GM23338 (cell line): ENCODE measurements at regions not wholly inside any gene's neighbourhood (a gene's known extent, or its start where the extent isn't known, plus 50 kb on each side); places are given as distances from the start of the nearest gene placed in this dataset.

Experiments used
- ATAC-seq: fragments of 200-7000 bp; cut with Tn5 transposase; 3 replicates; pipeline ENCODE4 v1.9.1; 2020
- DNase-seq: peaks from one replicate; pipeline ENCODE4 v3.0.0-alpha.2; 2015; ENCODE audit warnings: low spot score
- H2AFZ ChIP-seq: fragments of 200-600 bp; sonication (generic); 2 replicates; pipeline ENCODE4 v1.8.0; 2016; ENCODE audit warnings: antibody characterized with exemption, mild to moderate bottlenecking, moderate library complexity
- H3F3A ChIP-seq: fragments of 200-600 bp; sonication (generic); replicated peaks from 2 replicates; pipeline ENCODE4 v1.8.0; 2017; ENCODE audit warnings: antibody characterized with exemption, mixed run types, low read depth
- H3K27ac ChIP-seq: fragments of 200-600 bp; sonication (generic); 2 replicates; pipeline ENCODE4 v1.6.1; 2016; ENCODE audit warnings: low read depth
- H3K27me3 ChIP-seq: fragments of 200-600 bp; sonication (generic); 2 replicates; pipeline ENCODE4 v1.8.0; 2016; ENCODE audit warnings: mild to moderate bottlenecking, mixed run types, moderate library complexity; ENCODE audit not compliant: insufficient read depth
- H3K36me3 ChIP-seq: fragments of 200-600 bp; sonication (generic); 2 replicates; pipeline ENCODE4 v1.8.0; 2016; ENCODE audit warnings: mild to moderate bottlenecking; ENCODE audit not compliant: insufficient read depth
- H3K4me1 ChIP-seq: fragments of 200-600 bp; sonication (generic); 2 replicates; pipeline ENCODE4 v1.8.0; 2016; ENCODE audit warnings: mild to moderate bottlenecking, moderate library complexity; ENCODE audit not compliant: insufficient read depth
- H3K4me2 ChIP-seq: fragments of 200-600 bp; sonication (generic); 2 replicates; pipeline ENCODE4 v1.7.1; 2017; ENCODE audit warnings: mixed run types
- H3K4me3 ChIP-seq: fragments of 200-600 bp; sonication (generic); 2 replicates; pipeline ENCODE4 v1.6.1; 2016; ENCODE audit warnings: mixed run types
- H3K79me2 ChIP-seq: fragments of 200-600 bp; sonication (generic); replicated peaks from 2 replicates; pipeline ENCODE4 v1.8.0; 2017; ENCODE audit warnings: mild to moderate bottlenecking; ENCODE audit not compliant: insufficient read depth
- H3K9me2 ChIP-seq: fragments of 200-600 bp; sonication (generic); 2 replicates; pipeline ENCODE4 v1.8.0; 2017; ENCODE audit not compliant: insufficient read depth
- H4K20me1 ChIP-seq: fragments of 200-600 bp; sonication (generic); replicated peaks from 2 replicates; pipeline ENCODE4 v1.8.0; 2017; ENCODE audit warnings: mild to moderate bottlenecking; ENCODE audit not compliant: insufficient read depth
- H3K27ac Mint-ChIP-seq: 2 replicates; pipeline ENCODE4 v1.8.0; 2020; ENCODE audit warnings: inconsistent platforms, mild to moderate bottlenecking, moderate library complexity, mixed read lengths
- H3K27me3 Mint-ChIP-seq: 3 replicates; pipeline ENCODE4 v1.8.0; 2022; ENCODE audit warnings: low read depth, mild to moderate bottlenecking, moderate library complexity, mixed read lengths, inconsistent platforms; ENCODE audit not compliant: insufficient read depth, poor library complexity
- H3K36me3 Mint-ChIP-seq: 3 replicates; pipeline ENCODE4 v1.8.0; 2021; ENCODE audit warnings: low read depth, mild to moderate bottlenecking, inconsistent platforms, moderate library complexity, mixed read lengths
- H3K4me1 Mint-ChIP-seq: 3 replicates; pipeline ENCODE4 v1.8.0; 2020; ENCODE audit warnings: mild to moderate bottlenecking, inconsistent platforms, mixed read lengths
- H3K4me3 Mint-ChIP-seq: 3 replicates; pipeline ENCODE4 v1.8.0; 2021; ENCODE audit warnings: moderate library complexity, mild to moderate bottlenecking, inconsistent platforms, mixed read lengths
- H3K9me3 Mint-ChIP-seq: 3 replicates; pipeline ENCODE4 v1.8.0; 2020; ENCODE audit warnings: moderate library complexity, mild to moderate bottlenecking, inconsistent platforms, mixed read lengths
- EZH2 ChIP-seq: fragments of 200-600 bp; sonication (generic); IDR thresholded peaks from one replicate; pipeline ENCODE4 v1.8.0; 2017; ENCODE audit warnings: antibody characterized with exemption, mild to moderate bottlenecking, low read depth; ENCODE audit not compliant: unreplicated experiment
- JUNB ChIP-seq: IDR thresholded peaks from one replicate; pipeline ENCODE4 v1.6.1; 2016; ENCODE audit warnings: antibody characterized with exemption; ENCODE audit not compliant: unreplicated experiment
- NANOG ChIP-seq: IDR thresholded peaks from 2 replicates; pipeline ENCODE4 v1.6.1; 2016; ENCODE audit warnings: antibody characterized with exemption, borderline replicate concordance
- POLR2AphosphoS5 ChIP-seq: IDR thresholded peaks from 2 replicates; pipeline ENCODE4 v1.6.1; 2016; ENCODE audit warnings: antibody characterized with exemption, low read depth
- STAT1 ChIP-seq: IDR thresholded peaks from one replicate; pipeline ENCODE4 v1.6.1; 2016; ENCODE audit warnings: antibody characterized with exemption; ENCODE audit not compliant: unreplicated experiment
- ZNF114 ChIP-seq: fragments of 250-450 bp; sonication (Bioruptor Pico); IDR thresholded peaks from 2 replicates; pipeline ENCODE4 v1.5.0; 2020; ENCODE audit warnings: mild to moderate bottlenecking, moderate library complexity
- ZNF331 ChIP-seq: fragments of 250-450 bp; sonication (Bioruptor Pico); IDR thresholded peaks from 2 replicates; pipeline ENCODE4 v1.5.0; 2020; ENCODE audit warnings: low read depth, mild to moderate bottlenecking, moderate library complexity
- TF ChIP-seq, protein P1 (sequence below): IDR thresholded peaks from one replicate; pipeline ENCODE4 v1.6.1; 2018; ENCODE audit warnings: antibody characterized with exemption; ENCODE audit not compliant: unreplicated experiment
- TF ChIP-seq, protein P2 (sequence below), 2 experiments: fragments of 200-600 bp in 1 of 2; sonication (generic) in 1 of 2; conservative IDR thresholded peaks; 2 replicates each; pipeline versions ENCODE4 v1.5.1 to v1.6.1; 2016 to 2017; ENCODE audit warnings: antibody characterized with exemption in 2 of 2, low read depth in 2 of 2, mild to moderate bottlenecking in 2 of 2, moderate library complexity in 1 of 2
- TF ChIP-seq, protein P3 (sequence below): IDR thresholded peaks from 2 replicates; pipeline ENCODE4 v1.6.1; 2016; ENCODE audit warnings: antibody characterized with exemption
- TF ChIP-seq, protein P4 (sequence below): fragments of 250-450 bp; sonication (Bioruptor Pico); IDR thresholded peaks from 2 replicates; pipeline ENCODE4 v1.5.0; 2020; ENCODE audit warnings: mild to moderate bottlenecking, moderate library complexity

DNA sequence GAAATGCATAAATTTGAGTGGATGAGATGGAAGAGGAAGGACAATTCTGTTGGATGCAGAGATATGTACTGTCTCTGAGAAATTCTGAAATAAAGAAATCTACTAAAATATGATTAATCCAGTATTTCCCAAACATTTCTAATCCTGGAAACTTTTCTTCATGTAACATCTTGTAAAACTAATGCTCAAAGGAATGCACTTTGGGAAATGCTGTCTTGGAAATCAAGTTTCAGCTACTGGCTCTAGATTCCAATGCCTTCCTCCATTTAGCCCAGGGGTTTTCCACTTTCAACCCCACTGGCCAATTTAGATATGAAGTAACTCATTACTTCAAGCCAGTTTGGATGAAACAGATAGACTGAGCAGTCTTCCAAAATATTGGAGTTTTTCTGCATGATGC, 355.1 kb downstream of the TXNL1 start:
- peaks cover 12% of the 10 kb centered on the region for H3K9me2 ChIP-seq
- H3K36me3 ChIP-seq: no peaks in the 10 kb centered on the region
- no peak overlapping the region for H3K4me2 ChIP-seq
- H3K27me3 ChIP-seq: no peaks in the 10 kb centered on the region
- H3K27ac Mint-ChIP-seq: no peak overlapping the region
- H3F3A ChIP-seq: no peaks in the 10 kb centered on the region
- no peaks in the 10 kb centered on the region for H3K9me3 Mint-ChIP-seq
- no peaks in the 10 kb centered on the region for H3K36me3 Mint-ChIP-seq
- H2AFZ ChIP-seq: no peak overlapping the region
- H3K4me1 ChIP-seq: peaks cover 10% of the 10 kb centered on the region
- H3K4me1 Mint-ChIP-seq: peaks cover 12% of the 10 kb centered on the region
- H3K79me2 ChIP-seq: no peaks in the 10 kb centered on the region
- DNase-seq (no peak), ATAC-seq (no peak)
- no peak overlapping the region for H3K4me3 ChIP-seq
- H3K27ac ChIP-seq: no peak overlapping the region
- no peaks in the 10 kb centered on the region for H4K20me1 ChIP-seq
- H3K27me3 Mint-ChIP-seq: no peaks in the 10 kb centered on the region
- no peak overlapping the region for H3K4me3 Mint-ChIP-seq
- TF ChIP-seq STAT1 (no peak), POLR2AphosphoS5 (no peak), EZH2 (no peak), ZNF114 (CRISPR knock-in tag) (no peak), NANOG (no peak), JUNB (no peak), ZNF331 (CRISPR knock-in tag) (no peak)
- TF ChIP-seq, protein P1, sequence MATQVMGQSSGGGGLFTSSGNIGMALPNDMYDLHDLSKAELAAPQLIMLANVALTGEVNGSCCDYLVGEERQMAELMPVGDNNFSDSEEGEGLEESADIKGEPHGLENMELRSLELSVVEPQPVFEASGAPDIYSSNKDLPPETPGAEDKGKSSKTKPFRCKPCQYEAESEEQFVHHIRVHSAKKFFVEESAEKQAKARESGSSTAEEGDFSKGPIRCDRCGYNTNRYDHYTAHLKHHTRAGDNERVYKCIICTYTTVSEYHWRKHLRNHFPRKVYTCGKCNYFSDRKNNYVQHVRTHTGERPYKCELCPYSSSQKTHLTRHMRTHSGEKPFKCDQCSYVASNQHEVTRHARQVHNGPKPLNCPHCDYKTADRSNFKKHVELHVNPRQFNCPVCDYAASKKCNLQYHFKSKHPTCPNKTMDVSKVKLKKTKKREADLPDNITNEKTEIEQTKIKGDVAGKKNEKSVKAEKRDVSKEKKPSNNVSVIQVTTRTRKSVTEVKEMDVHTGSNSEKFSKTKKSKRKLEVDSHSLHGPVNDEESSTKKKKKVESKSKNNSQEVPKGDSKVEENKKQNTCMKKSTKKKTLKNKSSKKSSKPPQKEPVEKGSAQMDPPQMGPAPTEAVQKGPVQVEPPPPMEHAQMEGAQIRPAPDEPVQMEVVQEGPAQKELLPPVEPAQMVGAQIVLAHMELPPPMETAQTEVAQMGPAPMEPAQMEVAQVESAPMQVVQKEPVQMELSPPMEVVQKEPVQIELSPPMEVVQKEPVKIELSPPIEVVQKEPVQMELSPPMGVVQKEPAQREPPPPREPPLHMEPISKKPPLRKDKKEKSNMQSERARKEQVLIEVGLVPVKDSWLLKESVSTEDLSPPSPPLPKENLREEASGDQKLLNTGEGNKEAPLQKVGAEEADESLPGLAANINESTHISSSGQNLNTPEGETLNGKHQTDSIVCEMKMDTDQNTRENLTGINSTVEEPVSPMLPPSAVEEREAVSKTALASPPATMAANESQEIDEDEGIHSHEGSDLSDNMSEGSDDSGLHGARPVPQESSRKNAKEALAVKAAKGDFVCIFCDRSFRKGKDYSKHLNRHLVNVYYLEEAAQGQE: no peak
- TF ChIP-seq, protein P2, sequence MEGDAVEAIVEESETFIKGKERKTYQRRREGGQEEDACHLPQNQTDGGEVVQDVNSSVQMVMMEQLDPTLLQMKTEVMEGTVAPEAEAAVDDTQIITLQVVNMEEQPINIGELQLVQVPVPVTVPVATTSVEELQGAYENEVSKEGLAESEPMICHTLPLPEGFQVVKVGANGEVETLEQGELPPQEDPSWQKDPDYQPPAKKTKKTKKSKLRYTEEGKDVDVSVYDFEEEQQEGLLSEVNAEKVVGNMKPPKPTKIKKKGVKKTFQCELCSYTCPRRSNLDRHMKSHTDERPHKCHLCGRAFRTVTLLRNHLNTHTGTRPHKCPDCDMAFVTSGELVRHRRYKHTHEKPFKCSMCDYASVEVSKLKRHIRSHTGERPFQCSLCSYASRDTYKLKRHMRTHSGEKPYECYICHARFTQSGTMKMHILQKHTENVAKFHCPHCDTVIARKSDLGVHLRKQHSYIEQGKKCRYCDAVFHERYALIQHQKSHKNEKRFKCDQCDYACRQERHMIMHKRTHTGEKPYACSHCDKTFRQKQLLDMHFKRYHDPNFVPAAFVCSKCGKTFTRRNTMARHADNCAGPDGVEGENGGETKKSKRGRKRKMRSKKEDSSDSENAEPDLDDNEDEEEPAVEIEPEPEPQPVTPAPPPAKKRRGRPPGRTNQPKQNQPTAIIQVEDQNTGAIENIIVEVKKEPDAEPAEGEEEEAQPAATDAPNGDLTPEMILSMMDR (conservative IDR thresholded peaks at IDR 0.05; ENCODE audit: low read depth in 2 of 2): no peak
- TF ChIP-seq, protein P3, sequence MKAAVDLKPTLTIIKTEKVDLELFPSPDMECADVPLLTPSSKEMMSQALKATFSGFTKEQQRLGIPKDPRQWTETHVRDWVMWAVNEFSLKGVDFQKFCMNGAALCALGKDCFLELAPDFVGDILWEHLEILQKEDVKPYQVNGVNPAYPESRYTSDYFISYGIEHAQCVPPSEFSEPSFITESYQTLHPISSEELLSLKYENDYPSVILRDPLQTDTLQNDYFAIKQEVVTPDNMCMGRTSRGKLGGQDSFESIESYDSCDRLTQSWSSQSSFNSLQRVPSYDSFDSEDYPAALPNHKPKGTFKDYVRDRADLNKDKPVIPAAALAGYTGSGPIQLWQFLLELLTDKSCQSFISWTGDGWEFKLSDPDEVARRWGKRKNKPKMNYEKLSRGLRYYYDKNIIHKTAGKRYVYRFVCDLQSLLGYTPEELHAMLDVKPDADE: no peak
- TF ChIP-seq, protein P4, sequence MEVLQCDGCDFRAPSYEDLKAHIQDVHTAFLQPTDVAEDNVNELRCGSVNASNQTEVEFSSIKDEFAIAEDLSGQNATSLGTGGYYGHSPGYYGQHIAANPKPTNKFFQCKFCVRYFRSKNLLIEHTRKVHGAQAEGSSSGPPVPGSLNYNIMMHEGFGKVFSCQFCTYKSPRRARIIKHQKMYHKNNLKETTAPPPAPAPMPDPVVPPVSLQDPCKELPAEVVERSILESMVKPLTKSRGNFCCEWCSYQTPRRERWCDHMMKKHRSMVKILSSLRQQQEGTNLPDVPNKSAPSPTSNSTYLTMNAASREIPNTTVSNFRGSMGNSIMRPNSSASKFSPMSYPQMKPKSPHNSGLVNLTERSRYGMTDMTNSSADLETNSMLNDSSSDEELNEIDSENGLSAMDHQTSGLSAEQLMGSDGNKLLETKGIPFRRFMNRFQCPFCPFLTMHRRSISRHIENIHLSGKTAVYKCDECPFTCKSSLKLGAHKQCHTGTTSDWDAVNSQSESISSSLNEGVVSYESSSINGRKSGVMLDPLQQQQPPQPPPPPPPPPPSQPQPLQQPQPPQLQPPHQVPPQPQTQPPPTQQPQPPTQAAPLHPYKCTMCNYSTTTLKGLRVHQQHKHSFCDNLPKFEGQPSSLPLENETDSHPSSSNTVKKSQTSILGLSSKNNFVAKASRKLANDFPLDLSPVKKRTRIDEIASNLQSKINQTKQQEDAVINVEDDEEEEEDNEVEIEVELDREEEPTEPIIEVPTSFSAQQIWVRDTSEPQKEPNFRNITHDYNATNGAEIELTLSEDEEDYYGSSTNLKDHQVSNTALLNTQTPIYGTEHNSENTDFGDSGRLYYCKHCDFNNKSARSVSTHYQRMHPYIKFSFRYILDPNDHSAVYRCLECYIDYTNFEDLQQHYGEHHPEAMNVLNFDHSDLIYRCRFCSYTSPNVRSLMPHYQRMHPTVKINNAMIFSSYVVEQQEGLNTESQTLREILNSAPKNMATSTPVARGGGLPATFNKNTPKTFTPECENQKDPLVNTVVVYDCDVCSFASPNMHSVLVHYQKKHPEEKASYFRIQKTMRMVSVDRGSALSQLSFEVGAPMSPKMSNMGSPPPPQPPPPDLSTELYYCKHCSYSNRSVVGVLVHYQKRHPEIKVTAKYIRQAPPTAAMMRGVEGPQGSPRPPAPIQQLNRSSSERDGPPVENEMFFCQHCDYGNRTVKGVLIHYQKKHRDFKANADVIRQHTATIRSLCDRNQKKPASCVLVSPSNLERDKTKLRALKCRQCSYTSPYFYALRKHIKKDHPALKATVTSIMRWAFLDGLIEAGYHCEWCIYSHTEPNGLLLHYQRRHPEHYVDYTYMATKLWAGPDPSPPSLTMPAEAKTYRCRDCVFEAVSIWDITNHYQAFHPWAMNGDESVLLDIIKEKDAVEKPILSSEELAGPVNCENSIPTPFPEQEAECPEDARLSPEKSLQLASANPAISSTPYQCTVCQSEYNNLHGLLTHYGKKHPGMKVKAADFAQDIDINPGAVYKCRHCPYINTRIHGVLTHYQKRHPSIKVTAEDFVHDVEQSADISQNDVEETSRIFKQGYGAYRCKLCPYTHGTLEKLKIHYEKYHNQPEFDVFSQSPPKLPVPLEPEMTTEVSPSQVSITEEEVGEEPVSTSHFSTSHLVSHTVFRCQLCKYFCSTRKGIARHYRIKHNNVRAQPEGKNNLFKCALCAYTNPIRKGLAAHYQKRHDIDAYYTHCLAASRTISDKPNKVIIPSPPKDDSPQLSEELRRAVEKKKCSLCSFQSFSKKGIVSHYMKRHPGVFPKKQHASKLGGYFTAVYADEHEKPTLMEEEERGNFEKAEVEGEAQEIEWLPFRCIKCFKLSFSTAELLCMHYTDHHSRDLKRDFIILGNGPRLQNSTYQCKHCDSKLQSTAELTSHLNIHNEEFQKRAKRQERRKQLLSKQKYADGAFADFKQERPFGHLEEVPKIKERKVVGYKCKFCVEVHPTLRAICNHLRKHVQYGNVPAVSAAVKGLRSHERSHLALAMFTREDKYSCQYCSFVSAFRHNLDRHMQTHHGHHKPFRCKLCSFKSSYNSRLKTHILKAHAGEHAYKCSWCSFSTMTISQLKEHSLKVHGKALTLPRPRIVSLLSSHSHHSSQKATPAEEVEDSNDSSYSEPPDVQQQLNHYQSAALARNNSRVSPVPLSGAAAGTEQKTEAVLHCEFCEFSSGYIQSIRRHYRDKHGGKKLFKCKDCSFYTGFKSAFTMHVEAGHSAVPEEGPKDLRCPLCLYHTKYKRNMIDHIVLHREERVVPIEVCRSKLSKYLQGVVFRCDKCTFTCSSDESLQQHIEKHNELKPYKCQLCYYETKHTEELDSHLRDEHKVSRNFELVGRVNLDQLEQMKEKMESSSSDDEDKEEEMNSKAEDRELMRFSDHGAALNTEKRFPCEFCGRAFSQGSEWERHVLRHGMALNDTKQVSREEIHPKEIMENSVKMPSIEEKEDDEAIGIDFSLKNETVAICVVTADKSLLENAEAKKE (CRISPR knock-in tag): no peak
